ENCODE measurements at regions not wholly inside any gene's neighbourhood (a gene's known extent, or its start where the extent isn't known, plus 50 kb on each side); places are given as distances from the start of the nearest gene placed in this dataset.

- H3K36me3 Mint-ChIP-seq (ENCODE audit: insufficient read depth), result no peaks in the 10 kb centered on the region
- H3K4me1 Mint-ChIP-seq, result no peaks in the 10 kb centered on the region
- H3K4me3 Mint-ChIP-seq, result no peak overlapping the region
- no peaks in the 10 kb centered on the region for H3K9me3 Mint-ChIP-seq
- no peak for DNase-seq (ENCODE audit: low spot score in 2 of 2)
- H3K27me3 Mint-ChIP-seq, result peaks cover 64% of the 10 kb centered on the region
- H3K27ac Mint-ChIP-seq (ENCODE audit: low read depth), result no peak overlapping the region
- ATAC-seq (replicated peaks; ENCODE audit: extremely low read depth, poor library complexity, severe bottlenecking), result no peak
These were observed 599.6 kb downstream of the PTPRU start for GRCh38 chr1:29835874-29836273.

GRCh38 chr1:29835406-29835805 is 599.1 kb downstream of the PTPRU start:
- no peak overlapping the region for H3K4me3 Mint-ChIP-seq
- H3K36me3 Mint-ChIP-seq (ENCODE audit: insufficient read depth), result no peaks in the 10 kb centered on the region
- DNase-seq (ENCODE audit: low spot score in 2 of 2), result no peak
- ATAC-seq (replicated peaks; ENCODE audit: extremely low read depth, poor library complexity, severe bottlenecking), result no peak
- no peak overlapping the region for H3K27ac Mint-ChIP-seq (ENCODE audit: low read depth)
- peaks cover 64% of the 10 kb centered on the region for H3K27me3 Mint-ChIP-seq
- H3K4me1 Mint-ChIP-seq, result no peaks in the 10 kb centered on the region
- no peaks in the 10 kb centered on the region for H3K9me3 Mint-ChIP-seq

- no peaks in the 10 kb centered on the region for H3K4me1 Mint-ChIP-seq
- no peak overlapping the region for H3K4me3 Mint-ChIP-seq
- ATAC-seq (replicated peaks; ENCODE audit: extremely low read depth, poor library complexity, severe bottlenecking) (no peak), DNase-seq (ENCODE audit: low spot score in 2 of 2) (no peak)
- no peak overlapping the region for H3K27ac Mint-ChIP-seq (ENCODE audit: low read depth)
- H3K27me3 Mint-ChIP-seq, result peaks cover 51% of the 10 kb centered on the region
- no peaks in the 10 kb centered on the region for H3K9me3 Mint-ChIP-seq
- no peaks in the 10 kb centered on the region for H3K36me3 Mint-ChIP-seq (ENCODE audit: insufficient read depth)
These were observed 597.3 kb downstream of the PTPRU start for GRCh38 chr1:29833581-29833980.

- ATAC-seq (replicated peaks; ENCODE audit: extremely low read depth, poor library complexity, severe bottlenecking), result no peak
- no peak for DNase-seq (ENCODE audit: low spot score in 2 of 2)
- Mint-ChIP-seq H3K27me3 (peaks cover 47% of the 10 kb centered on the region), H3K4me3 (no peak overlapping the region), H3K9me3 (no peaks in the 10 kb centered on the region), H3K27ac (ENCODE audit: low read depth) (no peak overlapping the region), H3K4me1 (no peaks in the 10 kb centered on the region), H3K36me3 (ENCODE audit: insufficient read depth) (no peaks in the 10 kb centered on the region)
These were observed 596.6 kb downstream of the PTPRU start for GRCh38 chr1:29832936-29833335.

- Mint-ChIP-seq H3K4me1 (no peaks in the 10 kb centered on the region), H3K27me3 (peaks cover 47% of the 10 kb centered on the region), H3K9me3 (no peaks in the 10 kb centered on the region), H3K4me3 (no peak overlapping the region), H3K36me3 (ENCODE audit: insufficient read depth) (no peaks in the 10 kb centered on the region), H3K27ac (ENCODE audit: low read depth) (no peak overlapping the region)
- no peak for DNase-seq (ENCODE audit: low spot score in 2 of 2)
- no peak for ATAC-seq (replicated peaks; ENCODE audit: extremely low read depth, poor library complexity, severe bottlenecking)
These were observed 596.1 kb downstream of the PTPRU start for GRCh38 chr1:29832471-29832870.

GRCh38 chr1:29831500-29832117 is 595.3 kb downstream of the PTPRU start:
- Mint-ChIP-seq H3K9me3 (no peaks in the 10 kb centered on the region), H3K27me3 (peaks cover 39% of the 10 kb centered on the region), H3K4me1 (no peaks in the 10 kb centered on the region), H3K27ac (ENCODE audit: low read depth) (no peak overlapping the region), H3K4me3 (no peak overlapping the region), H3K36me3 (ENCODE audit: insufficient read depth) (no peaks in the 10 kb centered on the region)
- DNase-seq (ENCODE audit: low spot score in 2 of 2) (no peak), ATAC-seq (replicated peaks; ENCODE audit: extremely low read depth, poor library complexity, severe bottlenecking) (no peak)

GRCh38 chr1:29830916-29831315 is 594.6 kb downstream of the PTPRU start:
- DNase-seq (ENCODE audit: low spot score in 2 of 2) (no peak), ATAC-seq (replicated peaks; ENCODE audit: extremely low read depth, poor library complexity, severe bottlenecking) (no peak)
- no peaks in the 10 kb centered on the region for H3K4me1 Mint-ChIP-seq
- H3K4me3 Mint-ChIP-seq, result no peak overlapping the region
- peaks cover 34% of the 10 kb centered on the region for H3K27me3 Mint-ChIP-seq
- H3K27ac Mint-ChIP-seq (ENCODE audit: low read depth), result no peak overlapping the region
- no peaks in the 10 kb centered on the region for H3K36me3 Mint-ChIP-seq (ENCODE audit: insufficient read depth)
- no peaks in the 10 kb centered on the region for H3K9me3 Mint-ChIP-seq

- Mint-ChIP-seq H3K4me3 (no peak overlapping the region), H3K36me3 (ENCODE audit: insufficient read depth) (no peaks in the 10 kb centered on the region), H3K27ac (ENCODE audit: low read depth) (no peak overlapping the region), H3K27me3 (peaks cover 30% of the 10 kb centered on the region), H3K9me3 (no peaks in the 10 kb centered on the region), H3K4me1 (no peaks in the 10 kb centered on the region)
- ATAC-seq (replicated peaks; ENCODE audit: extremely low read depth, poor library complexity, severe bottlenecking) (no peak), DNase-seq (ENCODE audit: low spot score in 2 of 2) (no peak)
These were observed 594.1 kb downstream of the PTPRU start for GRCh38 chr1:29830383-29830782.

- Mint-ChIP-seq H3K27ac (ENCODE audit: low read depth) (no peak overlapping the region), H3K9me3 (no peaks in the 10 kb centered on the region), H3K4me3 (no peak overlapping the region), H3K27me3 (peaks cover 23% of the 10 kb centered on the region), H3K36me3 (ENCODE audit: insufficient read depth) (no peaks in the 10 kb centered on the region), H3K4me1 (no peaks in the 10 kb centered on the region)
- DNase-seq (ENCODE audit: low spot score in 2 of 2) (no peak), ATAC-seq (replicated peaks; ENCODE audit: extremely low read depth, poor library complexity, severe bottlenecking) (no peak)
These were observed 593.4 kb downstream of the PTPRU start for GRCh38 chr1:29829448-29830344.

- H3K4me1 Mint-ChIP-seq, result no peaks in the 10 kb centered on the region
- H3K36me3 Mint-ChIP-seq (ENCODE audit: insufficient read depth), result no peaks in the 10 kb centered on the region
- DNase-seq (ENCODE audit: low spot score in 2 of 2) (no peak), ATAC-seq (replicated peaks; ENCODE audit: extremely low read depth, poor library complexity, severe bottlenecking) (no peak)
- H3K4me3 Mint-ChIP-seq, result no peak overlapping the region
- no peaks in the 10 kb centered on the region for H3K9me3 Mint-ChIP-seq
- H3K27ac Mint-ChIP-seq (ENCODE audit: low read depth), result no peak overlapping the region
- peaks cover 14% of the 10 kb centered on the region for H3K27me3 Mint-ChIP-seq
These were observed 592.5 kb downstream of the PTPRU start for GRCh38 chr1:29828526-29829447.

GRCh38 chr1:29827801-29828525 is 591.6 kb downstream of the PTPRU start:
- Mint-ChIP-seq H3K36me3 (ENCODE audit: insufficient read depth) (no peaks in the 10 kb centered on the region), H3K9me3 (no peaks in the 10 kb centered on the region), H3K27me3 (peaks cover 13% of the 10 kb centered on the region), H3K4me1 (no peaks in the 10 kb centered on the region), H3K27ac (ENCODE audit: low read depth) (no peak overlapping the region), H3K4me3 (no peak overlapping the region)
- DNase-seq (ENCODE audit: low spot score in 2 of 2), result no peak
- no peak for ATAC-seq (replicated peaks; ENCODE audit: extremely low read depth, poor library complexity, severe bottlenecking)

- H3K36me3 Mint-ChIP-seq (ENCODE audit: insufficient read depth), result no peaks in the 10 kb centered on the region
- DNase-seq (ENCODE audit: low spot score in 2 of 2) (no peak), ATAC-seq (replicated peaks; ENCODE audit: extremely low read depth, poor library complexity, severe bottlenecking) (no peak)
- H3K4me1 Mint-ChIP-seq, result no peaks in the 10 kb centered on the region
- H3K4me3 Mint-ChIP-seq, result no peak overlapping the region
- H3K9me3 Mint-ChIP-seq, result no peaks in the 10 kb centered on the region
- no peak overlapping the region for H3K27ac Mint-ChIP-seq (ENCODE audit: low read depth)
- peaks cover 13% of the 10 kb centered on the region for H3K27me3 Mint-ChIP-seq
These were observed 591.0 kb downstream of the PTPRU start for GRCh38 chr1:29827237-29827750.
